T follicular helper cell (primary cell): ENCODE measurements at regions not wholly inside any gene's neighbourhood (a gene's known extent, or its start where the extent isn't known, plus 50 kb on each side); places are given as distances from the start of the nearest gene placed in this dataset.

Experiments used
- DNase-seq: peaks from one replicate; pipeline ENCODE4 v3.0.0-alpha.2; 2020; ENCODE audit warnings: low read depth

DNA sequence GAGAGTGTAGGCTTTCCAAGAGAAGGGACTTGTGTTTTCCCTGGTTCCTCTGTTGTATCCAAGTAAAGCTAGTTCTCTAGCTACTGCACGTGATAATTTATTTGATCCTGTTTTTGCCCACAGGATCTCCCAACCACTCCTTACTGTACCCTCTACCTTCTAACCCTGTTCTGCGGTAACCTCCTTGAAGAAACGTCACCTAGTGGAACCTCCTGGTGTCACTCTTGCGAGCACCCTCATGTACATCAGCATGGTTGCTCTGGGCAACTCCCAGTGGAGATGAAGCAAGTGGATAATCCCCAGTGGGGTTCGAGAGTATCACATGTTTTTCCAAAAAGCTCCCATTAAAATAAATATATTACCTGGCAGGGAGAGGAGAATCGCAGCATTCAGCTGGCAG is 108.9 kb upstream of the CLMP start:
- no peak for DNase-seq

DNA sequence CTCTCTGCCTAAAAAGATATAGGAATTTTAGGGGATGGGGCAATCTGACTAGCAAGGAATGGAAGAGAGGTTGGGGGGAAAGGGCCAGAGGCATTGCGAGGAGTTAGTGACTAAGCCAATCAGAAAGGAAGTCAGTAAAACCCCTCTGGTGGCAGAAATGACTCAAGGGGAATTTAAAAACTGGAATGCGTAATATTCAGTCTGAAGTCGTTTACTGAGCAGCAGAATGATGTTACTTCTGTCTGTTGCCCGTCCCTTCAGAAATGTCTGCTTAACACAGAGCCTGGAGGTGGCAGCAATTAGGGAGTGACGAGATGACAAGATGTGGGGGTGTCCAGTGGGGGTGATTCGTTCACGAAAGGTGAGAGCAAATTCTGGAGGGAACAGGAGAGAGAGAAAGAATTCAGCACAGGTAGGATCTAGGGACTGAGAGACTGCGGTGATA is 107.7 kb upstream of the CLMP start:
- no peak for DNase-seq

DNA sequence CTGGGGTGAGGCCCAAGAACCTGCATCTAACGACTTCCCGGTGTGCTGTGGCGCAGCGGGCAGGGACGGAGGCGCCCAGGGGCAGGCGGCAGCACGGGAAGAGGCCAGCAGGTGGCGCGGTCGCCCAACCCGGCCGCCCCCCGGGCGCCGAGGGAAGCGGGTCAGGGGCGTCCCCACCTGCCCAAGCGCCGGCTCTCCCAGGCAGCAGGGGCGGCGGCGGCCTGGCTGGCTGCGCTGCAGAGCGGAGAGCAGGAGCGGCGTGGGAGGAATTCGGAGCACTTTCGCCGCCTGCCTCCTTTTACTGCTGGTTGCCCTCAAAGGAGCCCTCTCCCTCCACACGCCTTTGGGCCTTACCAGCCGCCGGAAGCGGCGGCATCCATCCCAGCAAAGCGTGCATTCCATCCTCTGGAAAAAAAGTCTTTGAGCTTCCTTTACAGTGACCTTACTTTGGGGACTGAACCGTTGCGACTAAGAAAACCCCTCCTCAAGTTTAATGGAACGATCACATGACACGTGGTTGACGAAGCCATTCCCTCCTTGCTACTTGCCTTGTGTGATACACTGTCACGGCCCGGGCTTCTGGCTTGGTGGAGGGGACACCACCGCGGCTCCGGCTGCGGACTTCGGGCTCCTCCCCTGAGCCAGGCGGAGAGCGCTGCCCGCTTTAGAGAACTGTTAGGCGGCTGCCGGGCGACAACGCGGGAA is 106.8 kb upstream of the CLMP start:
- DNase-seq, result peak; percentile 42

DNA sequence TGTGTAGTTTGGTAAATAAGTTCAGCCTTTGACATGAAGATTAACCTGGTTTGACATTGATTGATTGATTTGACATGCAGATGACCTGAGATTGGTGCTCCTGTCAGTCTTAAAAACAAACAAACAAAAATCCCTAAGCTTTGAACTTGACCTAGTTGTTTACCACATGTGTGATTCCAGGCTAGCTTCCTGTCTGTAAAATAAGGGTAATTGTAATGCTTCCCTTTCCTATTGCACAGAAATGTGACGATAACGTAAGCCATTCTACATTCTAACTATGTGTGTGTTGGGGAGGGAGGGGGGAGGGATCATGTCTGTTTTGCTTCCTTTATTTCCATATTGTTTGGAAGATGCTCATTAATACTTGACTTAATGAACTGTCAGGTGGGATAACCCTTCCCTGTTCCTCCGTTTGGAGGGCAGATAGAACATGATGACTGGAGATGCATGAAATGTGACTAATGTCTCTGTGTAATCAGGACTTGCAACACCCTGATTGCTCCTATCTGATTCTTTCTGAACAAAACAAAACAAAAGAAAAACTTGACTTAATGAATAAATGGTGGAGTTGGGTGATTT is 106.1 kb upstream of the CLMP start:
- DNase-seq, result no peak

DNA sequence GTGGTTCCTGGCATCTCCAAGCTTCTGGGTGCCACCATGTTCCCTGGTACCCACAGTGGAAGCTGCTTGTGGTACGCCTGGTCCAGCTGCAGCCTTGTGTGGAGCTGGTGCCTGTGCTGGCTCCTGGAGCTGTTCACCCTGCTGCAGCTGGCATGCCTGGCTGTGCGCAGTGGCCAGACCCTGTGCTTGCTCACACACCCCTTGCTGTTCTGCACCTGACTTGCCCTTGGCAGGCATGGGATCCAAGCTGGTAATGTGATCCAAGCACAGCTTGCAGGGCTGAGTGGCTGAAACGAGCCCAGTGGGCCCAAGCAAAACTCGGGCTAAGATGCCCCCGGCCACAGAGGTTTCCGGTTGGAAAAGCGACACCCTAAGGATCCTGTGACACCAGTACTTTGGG is 104.7 kb upstream of the CLMP start:
- no peak for DNase-seq

DNA sequence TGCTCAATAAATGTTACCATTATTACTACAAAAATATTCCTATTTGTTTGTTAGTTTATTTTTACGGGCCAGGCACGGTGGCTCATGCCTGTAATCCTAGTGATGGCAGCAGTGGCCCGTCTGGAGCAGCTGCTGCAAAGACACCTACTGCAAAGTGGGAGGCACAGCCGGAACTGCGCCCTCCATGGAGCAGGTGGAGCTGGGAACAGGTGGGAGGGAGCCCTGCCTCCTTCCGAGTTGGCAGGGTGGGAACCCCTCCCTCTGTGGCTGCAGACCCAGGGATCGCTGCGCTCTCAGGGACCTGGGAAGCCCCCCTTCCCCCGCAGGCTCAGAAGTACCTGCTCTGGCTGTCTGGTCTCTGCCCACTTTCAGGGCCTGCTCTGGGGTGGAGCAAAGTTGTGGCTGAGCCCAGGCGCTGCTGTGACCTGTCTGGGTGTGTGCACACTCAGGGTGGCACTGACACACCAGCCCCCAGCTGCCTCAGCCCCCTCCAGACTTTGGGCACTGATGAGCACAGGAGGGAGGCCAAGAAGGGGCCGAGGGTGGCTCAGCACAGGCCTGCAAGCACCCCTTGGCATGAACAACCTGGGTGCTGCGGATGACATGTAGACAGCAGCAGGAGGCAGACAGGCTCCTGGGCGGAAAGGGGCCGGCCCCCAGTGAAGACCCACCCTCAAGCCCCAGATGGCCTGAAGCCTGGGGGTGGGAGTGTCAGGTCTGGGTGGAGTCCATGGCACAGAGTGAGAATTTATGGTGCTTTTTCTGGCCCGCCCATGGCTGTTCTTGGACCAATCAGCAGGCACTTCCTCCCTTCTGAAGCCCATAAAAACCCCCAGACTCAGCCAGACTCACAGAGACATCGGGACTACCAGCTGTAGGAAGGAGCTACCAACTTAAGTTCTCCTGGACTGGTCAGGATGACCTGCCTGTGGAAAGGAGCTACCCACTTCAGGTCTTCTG is 103.7 kb upstream of the CLMP start:
- no peak for DNase-seq

DNA sequence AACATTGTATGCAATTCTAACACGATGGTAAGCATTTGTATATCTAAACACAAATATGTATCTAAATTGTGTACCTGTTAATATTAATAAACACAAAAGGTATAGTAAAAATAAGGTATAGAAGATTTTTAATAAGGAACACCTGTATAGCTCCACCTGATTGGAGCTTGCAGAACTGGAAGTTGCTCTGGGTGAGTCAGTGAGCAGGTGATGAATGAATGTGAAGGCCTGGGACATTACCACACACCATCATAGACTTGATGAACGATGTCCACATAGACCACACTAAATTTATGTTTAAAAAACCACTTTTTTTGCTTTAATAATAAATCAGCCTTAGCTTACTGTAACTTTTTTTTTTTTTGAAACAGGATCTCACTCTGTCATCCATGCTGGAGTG is 97.6 kb upstream of the CLMP start:
- no peak for DNase-seq

DNA sequence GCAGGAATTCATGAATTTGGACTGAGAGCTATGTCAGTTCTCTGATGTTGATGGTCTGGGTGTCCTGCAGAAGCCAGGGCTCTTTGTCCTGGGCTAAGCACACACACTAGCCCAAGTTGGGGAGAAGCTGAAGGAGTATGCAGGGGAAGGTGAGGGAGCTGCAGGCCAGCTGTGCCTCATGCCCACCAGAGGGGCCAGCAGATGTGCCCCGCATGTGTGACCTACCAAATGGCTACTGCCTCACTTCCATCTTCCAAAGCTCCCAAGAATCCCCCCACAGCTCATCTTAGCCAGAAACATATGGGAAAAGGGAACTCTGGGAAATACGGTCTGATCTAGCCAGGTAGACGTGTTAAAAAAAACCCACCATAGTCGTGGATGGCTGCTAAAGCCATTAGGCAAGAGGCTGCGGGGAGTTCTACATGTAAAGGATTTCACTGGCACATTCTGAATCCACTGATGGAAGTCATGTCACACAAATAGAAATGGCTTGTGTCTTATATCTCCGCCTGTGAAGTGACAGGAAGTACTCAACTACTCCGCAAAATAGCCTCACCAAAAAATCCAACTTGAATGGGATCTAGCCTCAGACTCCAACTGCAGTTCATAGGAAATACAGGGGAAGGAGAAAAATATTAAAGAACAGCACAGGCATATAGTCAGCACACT is 96.3 kb upstream of the CLMP start:
- DNase-seq, result no peak

DNA sequence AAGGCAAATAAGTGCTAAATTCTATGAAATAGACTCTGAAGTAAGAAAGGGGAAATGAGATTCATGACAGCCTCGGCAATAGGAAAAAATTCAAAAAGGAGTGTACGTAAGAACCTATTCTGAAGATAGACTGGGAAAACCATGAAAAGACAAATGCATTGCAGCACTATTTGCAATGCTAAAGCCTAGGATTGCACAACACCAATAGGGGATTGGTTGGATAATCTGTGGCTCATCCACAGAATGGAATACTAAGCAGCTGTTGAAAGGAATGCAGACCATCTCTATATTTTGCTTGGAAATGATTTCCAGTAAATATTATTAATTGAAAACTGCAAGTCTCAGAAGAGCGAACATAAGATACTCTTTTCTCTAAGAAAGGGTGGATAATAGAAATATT is 91.7 kb upstream of the CLMP start:
- DNase-seq, result no peak

DNA sequence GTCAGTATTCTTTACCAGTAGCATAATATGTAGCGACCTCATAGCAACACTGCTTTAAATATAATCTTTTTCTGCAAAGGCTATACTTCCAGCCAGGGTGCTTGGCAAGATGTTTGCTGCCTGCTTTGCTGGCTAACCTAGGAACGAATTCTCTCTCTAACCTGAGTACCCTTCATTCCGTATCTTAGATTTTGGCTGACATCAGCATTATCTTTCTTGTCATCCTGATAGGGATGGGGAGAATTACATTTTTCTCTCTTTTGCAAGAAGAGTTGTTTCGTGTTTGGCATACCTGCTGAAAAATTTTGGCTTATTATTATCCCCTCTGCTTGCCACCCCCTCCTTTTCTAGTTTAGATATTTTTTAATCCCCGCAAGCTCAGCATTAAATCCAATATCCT is 91.2 kb upstream of the CLMP start:
- no peak for DNase-seq

DNA sequence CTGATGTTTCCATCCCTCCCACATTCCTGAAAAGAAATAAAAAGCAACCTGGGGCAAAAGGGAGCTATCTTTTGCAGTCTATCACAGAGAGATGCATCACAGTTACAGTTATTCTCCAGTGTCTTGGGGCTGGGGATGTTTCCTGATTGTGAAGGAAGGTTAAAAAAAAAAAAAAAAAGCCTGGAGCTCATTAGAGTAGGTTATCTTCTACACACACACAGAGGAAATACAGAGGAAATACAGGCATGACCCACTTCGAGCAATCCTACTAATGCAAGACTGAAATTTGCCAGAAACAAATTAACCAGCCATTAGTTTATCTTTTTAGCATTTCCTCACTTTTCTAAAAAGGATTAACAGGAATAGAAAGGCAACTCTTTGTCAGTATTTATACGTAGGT is 89.4 kb upstream of the CLMP start:
- no peak for DNase-seq

DNA sequence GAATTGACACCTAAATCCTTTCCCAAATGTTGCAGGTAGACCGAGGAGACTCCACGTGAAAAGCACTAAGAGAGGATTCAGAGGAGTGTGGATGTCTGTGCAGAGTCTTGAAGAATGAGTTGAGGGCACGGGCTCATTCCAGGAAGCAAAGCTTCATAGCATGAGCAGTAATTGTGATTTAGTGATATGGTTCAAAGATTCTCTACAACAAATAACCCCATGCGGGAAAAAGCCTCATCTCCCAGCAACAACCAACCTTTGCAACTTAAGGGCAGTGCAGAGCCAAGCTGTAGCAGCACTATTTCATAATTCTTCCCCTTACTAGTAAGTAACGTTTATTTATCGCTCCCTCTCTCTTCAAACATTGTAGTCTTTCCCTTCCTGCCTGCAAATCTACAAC is 87.5 kb upstream of the CLMP start:
- no peak for DNase-seq

DNA sequence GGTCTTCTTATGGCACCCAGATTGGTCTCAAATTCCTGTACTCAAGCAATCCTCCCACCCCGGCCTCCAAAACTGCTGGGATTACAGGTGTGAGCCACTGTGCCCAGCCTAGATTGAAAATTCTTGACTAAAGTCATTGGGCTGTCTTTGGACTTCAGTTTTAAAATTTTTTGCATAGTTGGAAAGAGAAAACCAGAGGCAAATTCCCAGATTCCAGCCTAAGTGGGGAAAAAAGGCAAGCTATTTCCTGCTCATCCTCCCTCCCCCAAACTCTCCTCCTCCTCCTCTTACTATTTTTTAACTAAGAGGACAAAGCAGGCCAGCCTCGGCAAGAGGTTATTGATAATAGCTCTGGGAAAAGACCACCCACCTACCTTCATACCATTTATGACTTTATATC is 78.6 kb upstream of the CLMP start:
- no peak for DNase-seq

DNA sequence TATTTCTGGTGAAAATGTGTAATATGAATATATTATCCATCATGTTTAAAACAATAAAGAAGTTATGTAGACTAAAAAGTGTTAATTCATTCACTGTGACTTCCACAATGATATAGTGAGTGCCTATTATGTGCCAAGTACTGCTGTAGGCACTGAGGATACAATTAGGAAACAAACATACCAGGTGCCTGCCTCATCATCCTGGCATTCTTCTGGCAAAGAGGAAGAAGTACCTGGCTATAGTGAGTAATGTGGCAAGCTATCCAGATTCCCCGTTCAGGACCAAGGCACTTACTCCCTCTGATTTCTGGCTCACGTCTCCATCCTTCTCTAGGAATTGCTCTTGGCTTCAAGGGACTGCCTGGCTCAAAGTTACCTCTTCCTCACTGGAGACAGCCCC is 77.5 kb upstream of the CLMP start:
- no peak for DNase-seq

DNA sequence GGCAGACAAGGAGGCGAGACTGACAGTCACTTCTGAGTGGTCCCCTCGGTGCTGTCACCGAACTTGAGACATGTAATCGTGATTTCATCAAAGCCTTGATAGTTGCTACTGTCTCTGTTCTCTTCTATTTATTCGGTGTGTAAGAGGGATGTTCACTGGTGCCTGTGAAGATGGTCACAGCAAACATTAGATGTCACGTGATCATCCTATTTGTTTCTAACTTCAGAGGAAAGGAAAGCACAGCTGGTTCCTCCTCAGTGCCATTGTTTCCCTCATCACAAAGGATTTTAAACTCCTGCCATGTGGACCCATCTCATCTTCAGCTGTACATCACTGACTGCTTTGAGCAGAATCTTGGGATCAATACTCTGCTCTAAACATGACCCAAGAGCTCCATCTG is 73.1 kb upstream of the CLMP start:
- no peak for DNase-seq

DNA sequence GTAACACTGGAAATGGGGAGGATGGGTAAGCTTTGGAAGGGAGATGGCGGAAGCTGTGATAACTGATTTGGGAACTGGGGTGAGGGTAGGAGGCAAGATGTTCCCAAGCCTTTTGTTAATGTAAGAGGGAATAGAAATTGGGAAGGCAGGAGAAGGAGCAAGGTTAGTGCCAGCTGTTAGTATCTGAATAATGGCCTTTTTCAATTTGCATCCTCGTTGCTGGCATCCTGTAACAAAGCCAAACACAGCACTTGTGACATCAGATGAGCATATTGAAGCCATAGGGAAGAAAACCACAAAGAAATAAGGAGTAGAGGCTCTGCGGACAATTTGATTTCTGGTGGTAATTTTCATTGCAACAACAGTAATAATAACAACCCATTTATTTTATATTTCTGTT is 70.9 kb upstream of the CLMP start:
- no peak for DNase-seq

DNA sequence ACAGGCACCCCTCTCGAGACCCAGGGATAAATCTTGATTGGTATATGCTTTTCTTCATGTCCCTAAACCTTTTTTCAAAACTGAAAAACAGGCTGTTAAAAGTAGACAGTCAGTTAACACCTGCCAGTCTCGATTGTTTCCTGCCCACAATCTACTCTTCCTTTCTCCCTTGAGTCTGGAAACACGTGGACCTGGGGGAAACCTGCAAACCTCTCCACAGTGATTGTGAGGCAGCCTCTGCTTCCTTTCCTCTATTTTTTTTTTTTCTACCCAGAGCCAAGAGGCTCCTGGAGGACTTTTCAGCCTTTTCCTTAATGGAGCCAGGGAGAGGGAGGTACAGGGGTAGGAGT is 69.4 kb upstream of the CLMP start:
- no peak for DNase-seq

DNA sequence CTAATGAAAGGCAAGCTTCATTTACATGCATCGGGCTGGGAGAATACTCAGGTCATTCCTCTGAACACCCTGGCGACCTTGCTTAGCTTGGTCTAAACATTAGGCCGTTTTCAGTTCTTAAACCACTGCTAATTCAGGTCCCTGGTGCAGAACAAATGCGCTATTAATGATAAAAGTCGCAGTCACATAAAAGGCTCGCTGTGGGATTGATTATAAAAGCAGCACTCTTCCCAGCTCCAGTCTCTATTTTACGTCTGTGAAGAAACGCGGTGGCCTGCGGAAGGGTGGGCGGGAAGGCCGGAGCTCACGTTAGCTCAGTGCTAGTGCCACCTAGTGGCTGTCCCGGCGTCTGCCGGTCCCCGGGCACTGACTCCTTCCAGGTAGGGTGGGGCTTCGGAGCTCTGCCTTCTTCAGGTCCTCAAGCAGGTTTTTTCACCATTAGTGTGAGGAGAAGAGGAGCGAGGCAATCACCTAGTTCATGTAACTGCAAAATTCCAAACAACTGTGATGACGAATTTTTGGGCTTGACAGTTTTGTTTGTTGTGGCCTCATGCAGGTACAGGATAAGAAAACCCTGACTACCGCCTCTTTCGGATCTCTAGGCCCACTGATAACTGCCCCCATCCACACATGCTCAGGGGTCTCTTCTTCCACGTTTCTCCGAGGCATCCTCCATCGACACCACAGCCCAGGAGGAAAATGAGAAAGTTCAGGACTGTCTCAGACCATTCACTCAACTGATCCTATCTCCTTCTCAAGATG is 66.5 kb upstream of the CLMP start:
- peak; percentile 22 for DNase-seq

DNA sequence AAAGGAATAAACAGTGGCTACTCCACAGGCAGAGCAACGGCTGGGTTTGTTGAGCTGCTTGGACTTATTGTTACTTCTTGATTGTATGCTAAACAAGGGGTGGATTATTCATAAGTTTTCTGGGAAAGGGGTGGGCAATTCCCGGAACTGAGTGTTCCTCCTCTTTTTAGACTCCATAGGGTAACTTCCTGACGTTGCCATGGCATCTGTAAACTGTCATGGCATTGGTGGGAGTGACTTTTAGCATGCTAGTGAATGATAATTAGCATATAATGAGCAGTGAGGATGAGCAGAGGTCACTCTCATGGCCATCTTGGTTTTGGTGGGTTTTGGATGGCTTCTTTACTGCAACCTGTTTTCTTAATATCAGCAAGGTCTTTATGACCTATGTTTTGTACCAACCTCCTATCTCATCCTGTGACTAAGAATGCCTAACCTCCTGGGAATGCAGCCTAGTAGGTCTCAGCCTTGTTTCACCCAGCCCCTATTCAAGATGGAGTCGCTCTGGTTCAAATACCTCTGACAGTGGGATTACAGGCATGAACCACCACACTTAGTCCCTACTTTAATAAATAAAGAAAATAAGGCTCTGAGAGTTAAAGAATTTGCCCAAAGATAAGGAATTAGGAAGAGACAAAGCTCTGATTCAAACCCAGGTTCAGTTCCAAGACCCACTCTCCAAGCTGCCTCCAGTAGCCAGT is 65.6 kb upstream of the CLMP start:
- no peak for DNase-seq

DNA sequence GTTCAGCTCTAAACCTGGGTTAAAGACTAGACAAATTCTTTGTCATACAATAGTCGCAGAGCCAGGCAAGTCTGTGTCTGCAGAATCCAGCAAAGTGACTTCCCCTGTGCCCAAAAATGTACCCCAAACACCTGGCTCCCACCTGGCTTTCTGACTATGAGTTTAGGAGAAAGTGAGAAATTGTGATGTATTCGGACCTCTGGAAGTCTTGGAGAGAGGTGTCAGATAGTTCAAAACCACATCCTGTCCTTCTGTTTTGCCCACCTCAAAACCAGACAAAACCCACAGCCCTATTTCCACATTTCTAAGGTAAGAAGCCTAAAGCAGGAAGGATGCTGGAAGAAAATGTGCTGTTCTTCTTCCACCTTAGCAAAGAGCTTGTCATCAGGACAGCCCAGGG is 63.8 kb upstream of the CLMP start:
- no peak for DNase-seq

DNA sequence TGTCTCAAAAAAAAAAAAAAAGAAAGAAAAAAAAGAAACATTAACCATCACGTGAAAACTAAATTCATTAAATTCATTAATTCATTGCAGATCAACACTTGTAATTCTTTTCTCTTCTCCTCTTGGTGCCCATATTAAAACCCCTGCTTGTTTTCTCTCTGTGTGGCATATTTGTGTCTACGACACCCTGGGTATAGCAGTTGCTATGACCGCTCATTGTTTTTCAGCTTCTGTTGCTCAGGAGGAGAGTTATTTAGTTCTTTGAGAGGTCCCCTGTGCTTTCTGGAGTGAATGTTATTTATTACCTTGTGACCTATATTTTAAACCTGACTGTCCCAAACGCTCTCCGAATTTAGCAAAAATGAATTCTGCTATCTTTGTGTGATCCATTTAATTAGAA is 62.3 kb upstream of the CLMP start:
- no peak for DNase-seq
